Panc1 (cell line): ENCODE measurements at regions not wholly inside any gene's neighbourhood (a gene's known extent, or its start where the extent isn't known, plus 50 kb on each side); places are given as distances from the start of the nearest gene placed in this dataset.

Experiments used
- REST ChIP-seq, 2 experiments: IDR thresholded peaks; 2 replicates each; pipeline ENCODE4 v1.6.1; 2011 to 2012; ENCODE audit warnings: low read depth in 2 of 2, control low read depth in 1 of 2, low read length in 1 of 2, mild to moderate bottlenecking in 1 of 2, moderate library complexity in 1 of 2; ENCODE audit not compliant: insufficient read depth in 1 of 2
- TF ChIP-seq, protein P1 (sequence below): fragments of 450-650 bp; IDR thresholded peaks from 2 replicates; pipeline ENCODE4 v1.5.1; 2017; ENCODE audit warnings: mild to moderate bottlenecking

- TF ChIP-seq, protein P1, sequence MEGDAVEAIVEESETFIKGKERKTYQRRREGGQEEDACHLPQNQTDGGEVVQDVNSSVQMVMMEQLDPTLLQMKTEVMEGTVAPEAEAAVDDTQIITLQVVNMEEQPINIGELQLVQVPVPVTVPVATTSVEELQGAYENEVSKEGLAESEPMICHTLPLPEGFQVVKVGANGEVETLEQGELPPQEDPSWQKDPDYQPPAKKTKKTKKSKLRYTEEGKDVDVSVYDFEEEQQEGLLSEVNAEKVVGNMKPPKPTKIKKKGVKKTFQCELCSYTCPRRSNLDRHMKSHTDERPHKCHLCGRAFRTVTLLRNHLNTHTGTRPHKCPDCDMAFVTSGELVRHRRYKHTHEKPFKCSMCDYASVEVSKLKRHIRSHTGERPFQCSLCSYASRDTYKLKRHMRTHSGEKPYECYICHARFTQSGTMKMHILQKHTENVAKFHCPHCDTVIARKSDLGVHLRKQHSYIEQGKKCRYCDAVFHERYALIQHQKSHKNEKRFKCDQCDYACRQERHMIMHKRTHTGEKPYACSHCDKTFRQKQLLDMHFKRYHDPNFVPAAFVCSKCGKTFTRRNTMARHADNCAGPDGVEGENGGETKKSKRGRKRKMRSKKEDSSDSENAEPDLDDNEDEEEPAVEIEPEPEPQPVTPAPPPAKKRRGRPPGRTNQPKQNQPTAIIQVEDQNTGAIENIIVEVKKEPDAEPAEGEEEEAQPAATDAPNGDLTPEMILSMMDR, result no peak
- TF ChIP-seq REST (IDR thresholded peaks at IDR 0.05; ENCODE audit: insufficient read depth in 1 of 2, low read depth in 2 of 2, low read length in 1 of 2), result no peak
Measured at GRCh38 chr12:54711669-54712068, 63.5 kb upstream of the DCD start.
